ENCODE measurements at regions not wholly inside any gene's neighbourhood (a gene's known extent, or its start where the extent isn't known, plus 50 kb on each side); places are given as distances from the start of the nearest gene placed in this dataset.

DNA sequence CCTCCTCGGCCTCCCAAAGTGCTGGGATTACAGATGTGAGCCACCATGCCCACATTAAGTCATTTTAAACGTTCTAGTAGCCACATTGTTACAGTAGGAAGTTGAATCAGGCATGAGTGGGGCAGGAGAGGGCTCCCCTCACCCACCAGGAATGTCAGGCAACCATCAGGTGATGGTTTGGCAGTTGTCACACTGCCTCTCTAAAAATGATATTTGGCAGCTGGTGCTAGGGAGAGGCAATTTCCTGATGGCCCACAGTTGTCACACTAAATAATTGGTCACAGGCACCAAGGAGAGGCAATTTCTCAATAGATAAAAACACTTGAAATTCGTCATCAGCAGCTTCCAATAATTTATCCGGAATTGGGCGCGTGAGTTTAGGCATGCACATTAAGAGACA is 79.2 kb upstream of the ABHD2 start:
- Histone ChIP-seq H4K20me1 (ENCODE audit: control insufficient read depth, insufficient read depth, low read depth, low read length) (no peaks in the 10 kb centered on the region), H3K4me2 (ENCODE audit: low read length) (no peak overlapping the region), H3K27ac (ENCODE audit: low read depth, low read length) (no peak overlapping the region), H3F3A (ENCODE audit: control insufficient read depth, insufficient read depth) (no peaks in the 10 kb centered on the region), H3K27me3 (ENCODE audit: control insufficient read depth, low read length) (no peaks in the 10 kb centered on the region), H3K36me3 (ENCODE audit: control insufficient read depth, low read length) (no peaks in the 10 kb centered on the region), H3K4me1 (ENCODE audit: control insufficient read depth, low read length) (no peaks in the 10 kb centered on the region), H3K79me2 (ENCODE audit: control insufficient read depth, low read length) (no peaks in the 10 kb centered on the region), H3K9me3 (ENCODE audit: control insufficient read depth, insufficient read depth, low read length) (no peaks in the 10 kb centered on the region), H3K9me2 (replicated peaks; ENCODE audit: control insufficient read depth, low read length) (no peaks in the 10 kb centered on the region), H3K4me3 (ENCODE audit: low read length) (no peak overlapping the region)
- TF ChIP-seq, protein P1, sequence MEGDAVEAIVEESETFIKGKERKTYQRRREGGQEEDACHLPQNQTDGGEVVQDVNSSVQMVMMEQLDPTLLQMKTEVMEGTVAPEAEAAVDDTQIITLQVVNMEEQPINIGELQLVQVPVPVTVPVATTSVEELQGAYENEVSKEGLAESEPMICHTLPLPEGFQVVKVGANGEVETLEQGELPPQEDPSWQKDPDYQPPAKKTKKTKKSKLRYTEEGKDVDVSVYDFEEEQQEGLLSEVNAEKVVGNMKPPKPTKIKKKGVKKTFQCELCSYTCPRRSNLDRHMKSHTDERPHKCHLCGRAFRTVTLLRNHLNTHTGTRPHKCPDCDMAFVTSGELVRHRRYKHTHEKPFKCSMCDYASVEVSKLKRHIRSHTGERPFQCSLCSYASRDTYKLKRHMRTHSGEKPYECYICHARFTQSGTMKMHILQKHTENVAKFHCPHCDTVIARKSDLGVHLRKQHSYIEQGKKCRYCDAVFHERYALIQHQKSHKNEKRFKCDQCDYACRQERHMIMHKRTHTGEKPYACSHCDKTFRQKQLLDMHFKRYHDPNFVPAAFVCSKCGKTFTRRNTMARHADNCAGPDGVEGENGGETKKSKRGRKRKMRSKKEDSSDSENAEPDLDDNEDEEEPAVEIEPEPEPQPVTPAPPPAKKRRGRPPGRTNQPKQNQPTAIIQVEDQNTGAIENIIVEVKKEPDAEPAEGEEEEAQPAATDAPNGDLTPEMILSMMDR (IDR thresholded peaks at IDR 0.05; ENCODE audit: low read depth, low read length, poor library complexity, severe bottlenecking): no peak
- TF ChIP-seq EZH2phosphoT487 (IDR thresholded peaks at IDR 0.05; ENCODE audit: borderline replicate concordance, low read length): no peak

DNA sequence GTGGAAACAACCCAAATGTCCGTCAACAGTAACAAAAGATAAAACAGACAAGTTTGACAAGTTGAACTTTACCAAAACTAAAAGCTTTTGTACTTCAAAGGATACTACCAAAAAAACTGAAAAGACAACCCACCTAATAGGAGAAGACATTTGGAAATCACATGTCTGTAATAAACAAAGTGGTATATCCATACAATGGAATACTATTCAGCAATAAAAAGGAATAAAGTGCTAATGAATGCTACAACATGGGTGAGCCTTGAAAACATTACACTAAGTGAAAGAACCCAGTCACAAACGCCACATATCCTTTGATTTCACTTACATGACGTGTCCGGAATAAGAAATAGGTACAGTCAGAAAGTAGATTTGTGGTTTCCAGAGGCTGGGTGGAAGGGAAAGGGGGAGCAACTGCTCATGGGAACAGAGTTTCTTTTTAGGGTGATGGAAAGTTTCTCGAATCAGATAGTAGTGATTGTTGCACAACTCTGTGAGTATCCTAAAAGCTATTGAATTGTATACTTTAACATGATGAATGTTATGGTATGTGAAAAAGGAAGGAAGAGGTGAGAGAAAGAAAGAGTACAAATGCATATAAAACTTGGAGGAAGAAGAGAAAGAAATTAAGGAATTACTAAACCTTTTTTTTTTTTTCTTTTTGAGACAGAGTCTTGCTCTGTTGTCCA is 72.7 kb upstream of the ABHD2 start:
- H3K79me2 ChIP-seq (ENCODE audit: control insufficient read depth, low read length): no peaks in the 10 kb centered on the region
- H3K9me2 ChIP-seq (replicated peaks; ENCODE audit: control insufficient read depth, low read length): no peaks in the 10 kb centered on the region
- H3K4me3 ChIP-seq (ENCODE audit: low read length): no peak overlapping the region
- H3K27ac ChIP-seq (ENCODE audit: low read depth, low read length): no peak overlapping the region
- H3K4me2 ChIP-seq (ENCODE audit: low read length): no peak overlapping the region
- H3K4me1 ChIP-seq (ENCODE audit: control insufficient read depth, low read length): peaks cover 9% of the 10 kb centered on the region
- H3K27me3 ChIP-seq (ENCODE audit: control insufficient read depth, low read length): peaks cover 25% of the 10 kb centered on the region
- no peaks in the 10 kb centered on the region for H3K36me3 ChIP-seq (ENCODE audit: control insufficient read depth, low read length)
- no peaks in the 10 kb centered on the region for H3K9me3 ChIP-seq (ENCODE audit: control insufficient read depth, insufficient read depth, low read length)
- no peaks in the 10 kb centered on the region for H3F3A ChIP-seq (ENCODE audit: control insufficient read depth, insufficient read depth)
- H4K20me1 ChIP-seq (ENCODE audit: control insufficient read depth, insufficient read depth, low read depth, low read length): no peaks in the 10 kb centered on the region
- TF ChIP-seq, protein P1 (IDR thresholded peaks at IDR 0.05; ENCODE audit: low read depth, low read length, poor library complexity, severe bottlenecking): no peak
- no peak for TF ChIP-seq EZH2phosphoT487 (IDR thresholded peaks at IDR 0.05; ENCODE audit: borderline replicate concordance, low read length)

DNA sequence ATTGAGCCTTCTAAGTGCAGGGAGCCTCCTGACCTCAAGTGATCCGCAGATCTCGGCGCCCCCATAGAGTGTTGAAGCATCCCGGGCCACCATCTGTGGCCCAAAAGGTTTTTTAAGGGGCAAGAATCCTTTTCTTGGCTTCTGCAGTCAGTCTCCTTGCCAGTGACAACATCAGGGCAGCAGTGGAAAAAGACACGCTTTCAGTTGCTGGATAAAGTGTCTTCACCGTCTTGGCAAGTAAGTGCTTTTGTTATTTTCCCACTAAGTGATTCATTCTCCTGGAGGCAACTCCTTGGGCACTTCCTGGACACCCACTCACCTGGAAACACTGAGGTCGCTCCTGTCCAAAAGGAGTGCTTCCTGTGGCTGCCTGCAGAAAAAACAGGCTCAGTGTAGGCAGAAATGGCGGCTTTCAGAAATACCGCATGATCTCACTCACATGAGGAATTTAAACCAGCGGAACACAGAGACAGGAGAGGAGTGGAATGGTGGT is 71.7 kb upstream of the ABHD2 start:
- Histone ChIP-seq H3K9me3 (ENCODE audit: control insufficient read depth, insufficient read depth, low read length) (no peaks in the 10 kb centered on the region), H3K27me3 (ENCODE audit: control insufficient read depth, low read length) (peaks cover 25% of the 10 kb centered on the region), H3K4me3 (ENCODE audit: low read length) (no peak overlapping the region), H3F3A (ENCODE audit: control insufficient read depth, insufficient read depth) (no peaks in the 10 kb centered on the region), H3K9me2 (replicated peaks; ENCODE audit: control insufficient read depth, low read length) (no peaks in the 10 kb centered on the region), H4K20me1 (ENCODE audit: control insufficient read depth, insufficient read depth, low read depth, low read length) (no peaks in the 10 kb centered on the region), H3K27ac (ENCODE audit: low read depth, low read length) (no peak overlapping the region), H3K4me2 (ENCODE audit: low read length) (no peak overlapping the region), H3K4me1 (ENCODE audit: control insufficient read depth, low read length) (peaks cover 9% of the 10 kb centered on the region), H3K36me3 (ENCODE audit: control insufficient read depth, low read length) (no peaks in the 10 kb centered on the region), H3K79me2 (ENCODE audit: control insufficient read depth, low read length) (no peaks in the 10 kb centered on the region)
- TF ChIP-seq EZH2phosphoT487 (IDR thresholded peaks at IDR 0.05; ENCODE audit: borderline replicate concordance, low read length): no peak
- TF ChIP-seq, protein P1 (IDR thresholded peaks at IDR 0.05; ENCODE audit: low read depth, low read length, poor library complexity, severe bottlenecking): no peak

Measured in DOHH2 (cell line).